H1 (cell line): ENCODE measurements at regions not wholly inside any gene's neighbourhood (a gene's known extent, or its start where the extent isn't known, plus 50 kb on each side); places are given as distances from the start of the nearest gene placed in this dataset.

ENCODE experiments used
- CTCF ChIA-PET: fragments of 300-600 bp; sonication (Branson Sonifier 250); formaldehyde crosslinking; loops from one replicate; lab custom pipeline; 2021; ENCODE audit not compliant: partially characterized antibody; lab: Charles Lee
- POLR2A ChIA-PET: fragments of 300-600 bp; sonication (Branson Sonifier 250); formaldehyde crosslinking; loops from one replicate; lab custom pipeline; 2021; ENCODE audit warnings: inconsistent platforms; ENCODE audit not compliant: partially characterized antibody; lab: Charles Lee
- DNase-seq, 2 experiments: peaks; one replicate each; pipeline versions ENCODE4 v3.0.0 to v3.0.0-alpha.2; 2010 to 2022; ENCODE audit warnings: low spot score in 2 of 2, low read depth in 1 of 2, mixed read lengths in 1 of 2
- FAIRE-seq: peaks from 2 replicates; lab custom pipeline; 2011; peaks lifted over from hg19 to GRCh38; lab: Jason Lieb, UNC
- H2AFZ ChIP-seq: 2 replicates; pipeline ENCODE4 v1.8.1; 2012; ENCODE audit warnings: low read length, inconsistent platforms
- H2AK5ac ChIP-seq: 2 replicates; pipeline ENCODE4 v1.6.1; 2013; ENCODE audit warnings: low read depth, low read length
- H2BK120ac ChIP-seq: replicated peaks from 2 replicates; pipeline ENCODE3; 2013; ENCODE audit warnings: low read depth, low read length, inconsistent platforms
- H2BK12ac ChIP-seq: 2 replicates; pipeline ENCODE4 v1.6.1; 2013; ENCODE audit warnings: low read depth, low read length
- H2BK15ac ChIP-seq: 2 replicates; pipeline ENCODE4 v1.6.1; 2013; ENCODE audit warnings: low read length
- H2BK20ac ChIP-seq: 2 replicates; pipeline ENCODE4 v1.6.1; 2013; ENCODE audit warnings: low read length
- H2BK5ac ChIP-seq: 2 replicates; pipeline ENCODE4 v1.6.1; 2013; ENCODE audit warnings: low read depth, low read length
- H3K14ac ChIP-seq: 2 replicates; pipeline ENCODE4 v1.6.1; 2013; ENCODE audit warnings: inconsistent platforms; ENCODE audit not compliant: insufficient read length
- H3K18ac ChIP-seq: 2 replicates; pipeline ENCODE4 v1.6.1; 2013; ENCODE audit warnings: low read length; ENCODE audit errors: extremely low read depth
- H3K23ac ChIP-seq: 2 replicates; pipeline ENCODE4 v1.6.1; 2013; ENCODE audit warnings: inconsistent platforms; ENCODE audit not compliant: insufficient read length
- H3K23me2 ChIP-seq: 2 replicates; pipeline ENCODE4 v1.6.1; 2013; ENCODE audit warnings: low read depth, low read length
- H3K27ac ChIP-seq: 2 replicates; pipeline ENCODE4 v1.6.1; 2011; ENCODE audit warnings: low read depth, low read length, inconsistent platforms
- H3K27me3 ChIP-seq, 4 experiments: replicated peaks in 1 of 4; 1 replicate in 1 of 4; 2 replicates in 3 of 4; pipeline versions ENCODE4 v1.6.1 to v1.8.1; 2011 to 2013; ENCODE audit warnings: low read length in 3 of 4, mild to moderate bottlenecking in 3 of 4, inconsistent platforms in 2 of 4, mixed read lengths in 2 of 4, moderate library complexity in 1 of 4; ENCODE audit not compliant: control insufficient read depth in 3 of 4, insufficient read depth in 3 of 4; ENCODE audit errors: extremely low read depth in 1 of 4
- H3K36me3 ChIP-seq, 4 experiments: 2 replicates each; pipeline versions ENCODE4 v1.6.1 to v1.8.1; 2011 to 2013; ENCODE audit warnings: mild to moderate bottlenecking in 4 of 4, low read length in 3 of 4, moderate library complexity in 2 of 4, control low read depth in 1 of 4, inconsistent platforms in 1 of 4; ENCODE audit not compliant: insufficient read depth in 4 of 4, control insufficient read depth in 2 of 4
- H3K4ac ChIP-seq: replicated peaks from 2 replicates; pipeline ENCODE3; 2013; ENCODE audit warnings: low read length, low read depth, mixed read lengths, inconsistent platforms; ENCODE audit not compliant: insufficient read length
- H3K4me1 ChIP-seq, 4 experiments: replicated peaks in 1 of 4; 1 replicate in 1 of 4; 2 replicates in 3 of 4; pipeline versions ENCODE4 v1.6.1 to v1.8.1; 2011 to 2013; ENCODE audit warnings: low read length in 3 of 4, inconsistent platforms in 2 of 4, mixed read lengths in 1 of 4; ENCODE audit not compliant: insufficient read depth in 4 of 4, control insufficient read depth in 3 of 4
- H3K4me2 ChIP-seq, 2 experiments: 2 replicates each; pipeline versions ENCODE4 v1.6.1 to v1.8.1; 2011 to 2013; ENCODE audit warnings: low read depth in 2 of 2, low read length in 2 of 2, control low read depth in 1 of 2, inconsistent platforms in 1 of 2, mild to moderate bottlenecking in 1 of 2; ENCODE audit not compliant: insufficient read depth in 1 of 2
- H3K4me3 ChIP-seq, 4 experiments: fragments of 200-600, 300-600 bp in 1 of 4; sonication (generic), shearing (Covaris generic), sonication (Bioruptor Twin) in 1 of 4; 2 replicates each; pipeline versions ENCODE4 v1.5.1 to v1.8.1; 2011 to 2016; ENCODE audit warnings: low read length in 4 of 4, low read depth in 3 of 4, control low read depth in 2 of 4, inconsistent platforms in 2 of 4, mild to moderate bottlenecking in 2 of 4, mixed read lengths in 1 of 4, moderate library complexity in 1 of 4; ENCODE audit not compliant: insufficient read depth in 2 of 4; ENCODE audit errors: extremely low read depth in 1 of 4
- H3K56ac ChIP-seq: replicated peaks from 2 replicates; pipeline ENCODE3; 2013; ENCODE audit warnings: low read depth, mild to moderate bottlenecking, mixed read lengths, low read length, inconsistent platforms; ENCODE audit not compliant: insufficient read length
- H3K79me1 ChIP-seq: 2 replicates; pipeline ENCODE4 v1.6.1; 2013; ENCODE audit warnings: low read depth, low read length, control low read depth
- H3K79me2 ChIP-seq, 2 experiments: 2 replicates each; pipeline versions ENCODE4 v1.6.1 to v1.8.1; 2012 to 2013; ENCODE audit warnings: low read length in 2 of 2, mild to moderate bottlenecking in 2 of 2, inconsistent platforms in 1 of 2; ENCODE audit not compliant: insufficient read depth in 2 of 2, control insufficient read depth in 1 of 2
- H3K9ac ChIP-seq, 4 experiments: replicated peaks in 1 of 4; 1 replicate in 1 of 4; 2 replicates in 3 of 4; pipeline versions ENCODE4 v1.6.1 to v1.8.1; 2011 to 2013; ENCODE audit warnings: low read depth in 3 of 4, low read length in 3 of 4, control low read depth in 2 of 4, mild to moderate bottlenecking in 2 of 4, moderate library complexity in 2 of 4, inconsistent platforms in 1 of 4; ENCODE audit errors: extremely low read depth in 1 of 4
- H3K9me3 ChIP-seq, 2 experiments: 2 replicates each; pipeline versions ENCODE4 v1.6.1 to v1.8.1; 2012 to 2013; ENCODE audit warnings: mild to moderate bottlenecking in 2 of 2, moderate library complexity in 2 of 2, control low read depth in 1 of 2, inconsistent platforms in 1 of 2, low read depth in 1 of 2, low read length in 1 of 2, mixed read lengths in 1 of 2; ENCODE audit not compliant: insufficient read depth in 2 of 2
- H4K20me1 ChIP-seq, 2 experiments: replicated peaks in 1 of 2; 2 replicates each; pipeline versions ENCODE3 to v1.8.1; 2011 to 2013; ENCODE audit warnings: inconsistent platforms in 2 of 2, low read length in 2 of 2, mild to moderate bottlenecking in 1 of 2; ENCODE audit not compliant: insufficient read depth in 2 of 2, control insufficient read depth in 1 of 2
- H4K5ac ChIP-seq: 2 replicates; pipeline ENCODE4 v1.6.1; 2013; ENCODE audit warnings: low read length, low read depth, mixed read lengths, inconsistent platforms; ENCODE audit not compliant: insufficient read length
- H4K8ac ChIP-seq: 2 replicates; pipeline ENCODE4 v1.8.0; 2013; ENCODE audit warnings: mild to moderate bottlenecking, moderate library complexity, low read length, inconsistent platforms; ENCODE audit not compliant: insufficient read depth; ENCODE audit errors: extremely low read depth
- H4K91ac ChIP-seq: replicated peaks from 2 replicates; pipeline ENCODE3; 2013; ENCODE audit warnings: low read length, mixed read lengths, inconsistent platforms; ENCODE audit not compliant: insufficient read length
- BRCA1 ChIP-seq: IDR thresholded peaks from 2 replicates; pipeline ENCODE4 v1.6.1; 2012; ENCODE audit warnings: low read depth, low read length, improper control_type of control experiment
- CBX8 ChIP-seq: fragments of 300-800, 300-1000 bp; sonication (generic); IDR thresholded peaks from 2 replicates; pipeline ENCODE4 v1.7.1; 2016; ENCODE audit warnings: low read depth, low read length, borderline replicate concordance
- CTBP2 ChIP-seq: IDR thresholded peaks from 2 replicates; pipeline ENCODE4 v1.7.0; 2011; ENCODE audit warnings: borderline replicate concordance, mild to moderate bottlenecking, moderate library complexity, mixed read lengths, low read length; ENCODE audit not compliant: insufficient read depth, insufficient read length
- EP300 ChIP-seq, 2 experiments: IDR thresholded peaks; 1 replicate in 1 of 2; 2 replicates in 1 of 2; pipeline ENCODE4 v1.6.1; 2011 to 2012; ENCODE audit warnings: low read depth in 2 of 2, low read length in 2 of 2, mild to moderate bottlenecking in 2 of 2, borderline replicate concordance in 1 of 2, inconsistent platforms in 1 of 2, moderate library complexity in 1 of 2
- EZH2 ChIP-seq: fragments of 200-600 bp; sonication (generic); IDR thresholded peaks from 2 replicates; pipeline ENCODE4 v1.7.1; 2012; ENCODE audit warnings: low read depth, mild to moderate bottlenecking, moderate library complexity, low read length, inconsistent platforms; ENCODE audit not compliant: severe bottlenecking
- HDAC6 ChIP-seq: IDR thresholded peaks from one replicate; pipeline ENCODE4 v1.7.1; 2012; ENCODE audit warnings: low read depth, mild to moderate bottlenecking, inconsistent platforms, low read length, moderate library complexity
- POU5F1 ChIP-seq: IDR thresholded peaks from 2 replicates; pipeline ENCODE4 v1.6.1; 2011; ENCODE audit warnings: low read depth, mild to moderate bottlenecking, low read length, moderate library complexity
- RBBP5 ChIP-seq: IDR thresholded peaks from 2 replicates; pipeline ENCODE4 v1.7.1; 2012; ENCODE audit warnings: low read depth, mild to moderate bottlenecking, inconsistent platforms, low read length, moderate library complexity, borderline replicate concordance
- RFX5 ChIP-seq: IDR thresholded peaks from 2 replicates; pipeline ENCODE4 v1.6.1; 2011; ENCODE audit warnings: low read depth, low read length, improper control_type of control experiment, borderline replicate concordance
- SP2 ChIP-seq: IDR thresholded peaks from 2 replicates; pipeline ENCODE4 v1.6.1; 2012; ENCODE audit warnings: mild to moderate bottlenecking, low read length, inconsistent platforms
- SP4 ChIP-seq: IDR thresholded peaks from 2 replicates; pipeline ENCODE4 v1.6.1; 2012; ENCODE audit warnings: low read length, inconsistent platforms
- TAF1 ChIP-seq: IDR thresholded peaks from 2 replicates; pipeline ENCODE4 v1.6.1; 2011; ENCODE audit warnings: mild to moderate bottlenecking, low read depth, low read length
- TBP ChIP-seq: IDR thresholded peaks from 2 replicates; pipeline ENCODE4 v1.6.1; 2011; ENCODE audit warnings: low read depth, low read length, improper control_type of control experiment
- TCF12 ChIP-seq: IDR thresholded peaks from 2 replicates; pipeline ENCODE4 v1.6.1; 2011; ENCODE audit warnings: low read depth, mild to moderate bottlenecking, low read length
- WGBS, 2 experiments: shearing (Covaris generic) in 1 of 2; methylation state at CpG; one replicate each; pipeline versions ENCODE4 v1.1.6 to v1.1.7; 2013 to 2015; ENCODE audit warnings: low lambda C conversion rate in 2 of 2, mixed read lengths in 2 of 2, inconsistent platforms in 1 of 2, low coverage in 1 of 2, missing lambda C conversion rate in 1 of 2; ENCODE audit not compliant: insufficient replicate concordance in 2 of 2, insufficient coverage in 1 of 2, insufficient read length in 1 of 2; ENCODE audit errors: extremely low coverage in 1 of 2, missing lambda C conversion rate in 1 of 2; 5-methylcytosine and 5-hydroxymethylcytosine counted together

- TF ChIP-seq TCF12, result no peak
- no peak for TF ChIP-seq SP2
Observed at GRCh38 chr14:100965296-100965695, 61.8 kb upstream of the RTL1 start (continued).

GRCh38 chr14:100967178-100967577 lies 63.7 kb upstream of the RTL1 start:
- no peak for FAIRE-seq
- TF ChIP-seq TBP, result no peak
- no peak for TF ChIP-seq TAF1
- no peak for TF ChIP-seq RBBP5
- TF ChIP-seq RFX5, result no peak
- no peak for TF ChIP-seq EP300 (IDR thresholded peaks at IDR 0.05; ENCODE audit: borderline replicate concordance in 1 of 2, low read depth in 2 of 2, low read length in 2 of 2)
- no peak for TF ChIP-seq HDAC6
- TF ChIP-seq CTBP2, result no peak
- TF ChIP-seq POU5F1, result no peak
- no peak for TF ChIP-seq SP4
- TF ChIP-seq CBX8, result no peak
- no peak for TF ChIP-seq BRCA1
- no peak for TF ChIP-seq EZH2

More at GRCh38 chr14:100967178-100967577, 63.7 kb upstream of the RTL1 start:
- no peak overlapping the region for H3K27ac ChIP-seq
- no peak overlapping the region for H3K14ac ChIP-seq
- H2BK5ac ChIP-seq, result no peak overlapping the region
- H4K91ac ChIP-seq, result no peak overlapping the region
- no peak overlapping the region for H3K4me2 ChIP-seq
- H3K79me1 ChIP-seq, result no peaks in the 10 kb centered on the region
- POLR2A ChIA-PET, result no interaction called here
- no peak overlapping the region for H2BK12ac ChIP-seq
- no peaks in the 10 kb centered on the region for H3K36me3 ChIP-seq
- no peaks in the 10 kb centered on the region for H4K20me1 ChIP-seq
- no peak overlapping the region for H3K9ac ChIP-seq
- no peak overlapping the region for H3K56ac ChIP-seq
- H4K8ac ChIP-seq, result no peak overlapping the region
- no peak overlapping the region for H3K4ac ChIP-seq
- no peaks in the 10 kb centered on the region for H3K27me3 ChIP-seq
- no peak overlapping the region for H4K5ac ChIP-seq
- no peaks in the 10 kb centered on the region for H3K23me2 ChIP-seq
- CTCF ChIA-PET, result no interaction called here
- no peak overlapping the region for H2AK5ac ChIP-seq
- H3K79me2 ChIP-seq, result no peaks in the 10 kb centered on the region
- H3K23ac ChIP-seq, result no peak overlapping the region
- H3K4me3 ChIP-seq, result no peak overlapping the region
- WGBS, 2 experiments, result 88% methylated on average over 3 of the region's 3 CpGs; no CpG with 5 or more reads in 1 of the 2 experiments
- peaks cover 7 to 8% of the 10 kb centered on the region in 2 experiments for H3K9me3 ChIP-seq
- no peak for DNase-seq
- H2AFZ ChIP-seq, result no peak overlapping the region
- no peak overlapping the region for H2BK120ac ChIP-seq
- no peak overlapping the region for H2BK20ac ChIP-seq
- H3K18ac ChIP-seq, result no peak overlapping the region
- no peaks in the 10 kb centered on the region for H3K4me1 ChIP-seq
- H2BK15ac ChIP-seq, result no peak overlapping the region
